Activated naive CD4-positive, alpha-beta T cell treated with anti-CD3 and anti-CD28 coated beads, Interleukin-2, amount 50 U/mL, for 72 hours (primary cell): ENCODE measurements at regions not wholly inside any gene's neighbourhood (a gene's known extent, or its start where the extent isn't known, plus 50 kb on each side); places are given as distances from the start of the nearest gene placed in this dataset.

ENCODE experiments used
- ATAC-seq, 2 donors: fragments of 150-1000 bp; cut with Tn5 transposase; 2 replicates each; pipeline ENCODE4 v1.10.0; 2021; ENCODE audit warnings: mild to moderate bottlenecking in 2 of 2, moderate library complexity in 2 of 2
- DNase-seq, 2 donors: peaks; one replicate each; pipeline ENCODE4 v3.0.0; 2021 to 2022; ENCODE audit warnings: low spot score in 2 of 2
- H3K27ac Mint-ChIP-seq, 2 donors: one replicate each; pipeline ENCODE4 v1.8.0; 2022; ENCODE audit warnings: mild to moderate bottlenecking in 2 of 2, mixed read lengths in 2 of 2
- H3K36me3 Mint-ChIP-seq, 2 donors: one replicate each; pipeline ENCODE4 v1.8.0; 2022; ENCODE audit warnings: mixed read lengths in 2 of 2
- H3K9me3 Mint-ChIP-seq, 2 donors: one replicate each; pipeline ENCODE4 v1.8.0; 2022; ENCODE audit warnings: mixed read lengths in 2 of 2

- ATAC-seq (no peak), DNase-seq (no peak)
- no peak overlapping the region for H3K27ac Mint-ChIP-seq
- H3K9me3 Mint-ChIP-seq, result no peaks in the 10 kb centered on the region
- H3K36me3 Mint-ChIP-seq, result no peaks in the 10 kb centered on the region
These were observed 279.9 kb downstream of the NSG2 start for GRCh38 chr5:174325431-174325830.

GRCh38 chr5:174325961-174326360, 280.5 kb downstream of the NSG2 start:
- H3K27ac Mint-ChIP-seq, result no peak overlapping the region
- no peaks in the 10 kb centered on the region for H3K36me3 Mint-ChIP-seq
- no peaks in the 10 kb centered on the region for H3K9me3 Mint-ChIP-seq
- DNase-seq (no peak), ATAC-seq (no peak)

DNA sequence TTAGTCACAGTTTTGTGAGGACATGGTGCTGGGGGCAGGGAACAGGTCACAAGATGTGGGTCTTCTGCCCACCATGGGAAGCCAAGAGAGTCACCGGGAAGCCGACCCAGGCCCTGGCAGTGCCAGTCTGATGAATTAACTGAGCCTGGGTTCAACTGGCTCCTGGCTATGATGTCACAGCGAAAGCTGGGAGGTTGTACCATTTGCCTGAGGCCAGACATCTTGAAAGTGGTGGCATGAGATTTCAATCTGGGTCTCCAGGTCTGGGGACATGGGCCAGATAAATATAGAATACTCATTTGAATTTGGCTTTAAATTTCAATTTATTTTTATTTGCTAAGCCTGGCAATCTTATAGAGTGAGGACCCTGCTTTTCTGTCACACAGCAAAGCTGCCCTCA, 280.9 kb downstream of the NSG2 start:
- no peak overlapping the region for H3K27ac Mint-ChIP-seq
- H3K9me3 Mint-ChIP-seq, result no peaks in the 10 kb centered on the region
- H3K36me3 Mint-ChIP-seq, result no peaks in the 10 kb centered on the region
- ATAC-seq (no peak), DNase-seq (no peak)

DNA sequence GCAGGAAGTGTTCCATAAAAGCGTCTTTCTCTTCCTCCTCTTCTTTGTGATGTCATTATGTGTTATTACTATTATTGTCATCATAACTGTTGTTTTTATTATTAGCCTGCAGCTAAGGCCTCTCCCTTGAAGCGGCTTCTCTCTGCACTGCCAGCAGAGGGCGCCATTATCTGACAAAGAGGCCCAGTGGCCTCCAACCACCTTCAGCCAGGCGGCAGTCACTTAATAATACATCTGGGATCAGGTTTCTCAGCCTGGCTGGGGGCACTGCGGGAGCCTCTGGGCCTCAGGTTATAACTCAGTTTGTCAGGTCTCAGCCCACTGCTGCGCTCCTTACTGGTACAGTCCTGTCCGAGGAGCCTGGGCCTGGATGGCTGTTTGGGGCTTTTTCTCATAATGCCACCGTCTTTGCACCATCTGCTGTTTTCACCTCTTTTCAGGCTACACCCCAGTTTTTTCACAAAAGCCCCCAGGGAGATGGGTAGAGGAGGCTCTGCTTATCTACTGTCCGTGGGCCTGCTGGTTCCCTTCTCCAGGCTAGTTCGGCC, 281.9 kb downstream of the NSG2 start:
- ATAC-seq, result peak; percentile 41 to 63
- no peaks in the 10 kb centered on the region for H3K9me3 Mint-ChIP-seq
- H3K27ac Mint-ChIP-seq, result no peak overlapping the region
- H3K36me3 Mint-ChIP-seq, result no peaks in the 10 kb centered on the region
- peak in 1 of 2 donors; percentile 69 for DNase-seq

DNA sequence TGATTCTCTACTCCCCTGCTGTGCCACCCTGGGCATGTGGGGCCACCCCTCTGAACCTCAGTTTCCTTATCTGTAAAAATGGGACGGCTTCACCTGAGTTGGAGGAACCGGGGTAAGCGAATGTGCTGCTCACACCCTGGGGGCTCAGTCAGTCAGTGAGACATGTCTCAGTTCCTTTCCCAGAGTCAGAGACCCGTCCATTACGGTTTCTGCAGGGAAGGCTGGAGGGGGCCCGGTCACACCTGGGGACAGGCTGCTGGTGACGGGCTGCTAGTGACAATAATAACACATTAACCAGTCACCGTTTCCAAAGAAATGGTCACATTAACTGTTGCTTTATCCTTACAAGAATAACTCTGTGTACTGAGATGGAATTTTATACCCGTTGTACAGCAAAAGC, 282.4 kb downstream of the NSG2 start:
- no peaks in the 10 kb centered on the region for H3K9me3 Mint-ChIP-seq
- no peak for ATAC-seq
- DNase-seq, result no peak
- H3K36me3 Mint-ChIP-seq, result no peaks in the 10 kb centered on the region
- peak overlapping the region in 1 of 2 donors; percentile 52 for H3K27ac Mint-ChIP-seq

DNA sequence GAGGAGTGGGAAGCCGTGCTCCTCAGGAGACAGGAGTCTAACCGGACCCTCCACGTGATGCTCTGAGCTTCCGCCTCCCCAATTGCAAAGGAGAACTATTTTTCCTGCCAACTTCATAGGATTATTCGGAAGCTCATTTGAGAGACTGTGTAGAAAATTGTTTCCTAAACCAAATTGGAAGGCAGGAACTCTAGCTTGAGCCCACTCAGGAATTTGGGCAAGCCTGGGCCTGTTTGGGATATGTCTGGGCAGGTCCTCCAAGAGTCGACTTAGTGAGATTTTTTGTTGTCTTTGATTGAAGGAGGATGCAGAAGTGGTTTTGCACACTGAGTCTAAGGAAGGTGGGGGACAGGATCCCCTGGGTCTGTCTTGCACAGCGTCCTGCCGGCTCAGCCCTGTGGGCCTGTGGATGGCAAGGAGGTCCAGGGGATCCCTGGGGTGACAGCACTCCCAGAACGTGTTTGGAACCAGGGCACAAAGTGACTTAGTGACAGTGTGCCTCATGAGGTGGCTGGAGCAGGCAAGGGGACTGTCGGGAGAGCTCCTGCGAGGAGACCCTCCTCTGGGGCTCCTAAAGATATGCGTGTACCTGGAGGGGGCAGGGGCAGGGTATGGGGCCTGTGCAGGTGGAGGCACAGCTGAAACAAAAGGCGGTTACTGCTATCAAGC, 283.3 kb downstream of the NSG2 start:
- ATAC-seq, result no peak
- DNase-seq, result no peak
- peak overlapping the region in 1 of 2 donors; percentile 52 for H3K27ac Mint-ChIP-seq
- H3K36me3 Mint-ChIP-seq, result no peaks in the 10 kb centered on the region
- H3K9me3 Mint-ChIP-seq, result no peaks in the 10 kb centered on the region

DNA sequence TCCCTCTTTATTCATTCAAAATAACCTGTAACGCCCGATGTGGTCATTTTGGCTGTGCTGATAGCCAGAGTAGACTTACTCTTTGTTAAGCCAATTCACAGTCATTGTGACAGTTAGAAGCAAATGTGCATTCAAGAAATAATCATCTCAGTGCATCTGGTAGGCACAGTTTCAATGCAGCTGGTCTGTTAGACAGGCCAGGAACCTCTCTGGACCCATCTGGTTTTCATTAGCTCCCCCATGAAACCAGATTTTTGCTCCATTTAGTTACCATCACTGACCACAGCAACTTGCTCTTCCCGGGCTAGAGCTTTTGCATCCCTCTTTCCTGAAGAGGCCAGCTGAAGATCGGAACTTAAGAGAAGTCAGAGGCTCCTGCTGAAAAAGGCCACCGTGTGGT, 284.2 kb downstream of the NSG2 start:
- no peaks in the 10 kb centered on the region for H3K9me3 Mint-ChIP-seq
- H3K27ac Mint-ChIP-seq, result no peak overlapping the region
- no peaks in the 10 kb centered on the region for H3K36me3 Mint-ChIP-seq
- DNase-seq (no peak), ATAC-seq (no peak)

GRCh38 chr5:174335682-174336364, 290.3 kb downstream of the NSG2 start:
- no peak for DNase-seq
- Mint-ChIP-seq H3K36me3 (no peaks in the 10 kb centered on the region), H3K9me3 (no peaks in the 10 kb centered on the region), H3K27ac (no peak overlapping the region)
- no peak for ATAC-seq

GRCh38 chr5:174336479-174336878, 291.0 kb downstream of the NSG2 start:
- no peak for DNase-seq
- Mint-ChIP-seq H3K9me3 (no peaks in the 10 kb centered on the region), H3K27ac (no peak overlapping the region), H3K36me3 (no peaks in the 10 kb centered on the region)
- ATAC-seq, result no peak

DNA sequence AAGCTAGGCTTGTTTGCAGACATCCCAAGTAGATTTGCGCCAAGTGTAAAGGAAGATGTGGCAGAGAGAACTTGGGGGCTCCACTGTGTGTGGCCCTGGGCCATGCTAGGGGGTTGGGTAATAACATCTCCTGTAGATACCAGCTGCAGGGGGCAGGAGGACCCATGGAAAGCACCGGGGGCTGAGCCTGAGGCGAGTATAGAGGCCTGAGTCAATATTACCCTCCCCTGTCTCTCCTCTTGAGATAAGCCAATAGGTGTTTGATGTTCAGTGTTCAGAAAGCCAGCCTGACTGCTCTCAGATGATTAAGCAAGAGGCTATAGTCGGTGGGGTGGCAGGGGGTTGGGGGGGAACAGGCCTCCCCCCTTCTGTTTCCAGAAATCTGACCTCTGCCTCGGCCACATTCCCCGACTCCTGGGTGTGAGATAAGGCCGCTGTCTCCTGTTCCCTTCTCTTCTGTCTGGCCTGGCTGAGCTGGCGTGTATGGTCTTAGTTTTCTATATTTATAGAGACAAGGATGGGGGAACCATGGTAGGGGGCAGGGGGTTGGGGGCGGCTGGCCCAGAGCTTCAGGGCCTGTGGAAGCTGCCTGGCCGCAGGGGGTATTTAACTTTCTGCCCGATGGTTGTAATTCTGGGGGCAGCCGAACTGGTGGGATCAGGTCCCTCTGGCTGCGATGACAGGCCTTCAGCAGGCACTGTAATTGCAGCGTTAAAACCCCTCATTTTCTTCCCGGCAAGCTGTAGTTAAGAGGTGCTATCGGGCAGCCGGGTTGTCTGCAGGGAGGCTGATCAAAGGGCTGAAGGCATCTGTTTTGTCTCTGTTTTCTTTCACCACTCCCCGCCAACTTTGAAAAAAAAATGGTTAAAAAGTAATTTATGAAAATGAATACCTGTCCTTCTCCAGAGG, 292.0 kb downstream of the NSG2 start:
- ATAC-seq (no peak), DNase-seq (no peak)
- H3K36me3 Mint-ChIP-seq, result no peaks in the 10 kb centered on the region
- H3K9me3 Mint-ChIP-seq, result no peaks in the 10 kb centered on the region
- no peak overlapping the region for H3K27ac Mint-ChIP-seq

DNA sequence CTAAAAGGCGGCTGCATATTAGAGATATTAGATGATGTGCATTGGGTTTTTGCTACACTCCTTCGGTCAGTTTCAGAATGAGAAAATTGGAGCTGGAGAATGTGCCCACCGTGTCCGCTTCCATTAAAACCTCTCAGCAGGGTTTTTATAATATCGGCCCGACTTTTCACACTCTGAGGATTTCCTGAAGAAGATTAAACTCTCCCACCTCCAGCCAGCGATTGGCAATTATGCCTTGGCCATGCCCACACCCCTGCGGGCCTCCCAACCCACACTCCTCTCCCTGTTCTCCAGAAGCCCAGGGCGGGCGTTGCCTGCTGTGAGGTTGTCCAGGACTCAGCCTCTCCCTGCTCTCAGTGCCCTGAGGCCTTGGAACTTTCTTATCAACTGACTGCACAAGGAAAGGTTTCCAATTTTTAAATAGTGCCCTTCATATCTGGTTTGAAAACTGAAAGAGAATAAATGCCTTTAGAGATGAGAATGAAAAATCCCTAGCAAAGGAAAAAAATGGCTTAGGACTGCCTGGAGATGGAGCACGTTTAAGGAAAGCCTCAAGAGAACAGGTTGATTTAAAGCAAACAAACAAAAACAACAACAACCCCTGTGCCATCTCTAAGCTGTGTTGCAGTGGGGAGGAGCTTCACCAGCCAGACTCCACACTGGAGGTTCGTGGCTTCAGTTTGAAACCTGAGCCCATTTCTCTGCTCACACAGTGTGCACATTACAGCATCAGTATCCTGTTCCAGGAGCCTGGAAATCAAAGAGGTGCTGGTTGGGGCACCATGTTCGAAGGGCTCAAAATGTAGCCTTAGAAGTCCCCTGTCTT, 292.9 kb downstream of the NSG2 start:
- ATAC-seq (no peak), DNase-seq (no peak)
- Mint-ChIP-seq H3K36me3 (no peaks in the 10 kb centered on the region), H3K27ac (no peak overlapping the region), H3K9me3 (no peaks in the 10 kb centered on the region)

DNA sequence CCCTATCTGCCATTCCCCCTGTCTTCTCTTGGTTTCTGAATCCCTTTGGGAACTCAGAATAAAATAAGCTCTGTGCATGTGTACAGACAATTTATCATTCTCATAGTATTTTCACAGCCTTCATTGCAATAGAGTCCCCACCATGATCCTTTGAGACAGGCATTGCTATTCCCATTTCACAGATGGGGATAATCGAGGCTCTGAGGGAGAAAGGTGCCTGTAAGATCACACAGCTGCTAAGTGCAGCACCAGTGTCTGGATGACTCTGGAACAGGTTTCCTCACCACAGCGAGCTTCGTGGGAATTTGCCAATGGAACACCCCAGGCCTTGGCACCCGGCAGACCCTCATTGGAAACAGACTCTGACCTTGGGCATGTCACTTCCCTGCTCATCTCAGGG, 293.6 kb downstream of the NSG2 start:
- Mint-ChIP-seq H3K27ac (no peak overlapping the region), H3K36me3 (no peaks in the 10 kb centered on the region), H3K9me3 (no peaks in the 10 kb centered on the region)
- no peak for ATAC-seq
- DNase-seq, result no peak

GRCh38 chr5:174340226-174340625, 294.7 kb downstream of the NSG2 start:
- Mint-ChIP-seq H3K27ac (no peak overlapping the region), H3K9me3 (no peaks in the 10 kb centered on the region), H3K36me3 (no peaks in the 10 kb centered on the region)
- DNase-seq (no peak), ATAC-seq (no peak)

DNA sequence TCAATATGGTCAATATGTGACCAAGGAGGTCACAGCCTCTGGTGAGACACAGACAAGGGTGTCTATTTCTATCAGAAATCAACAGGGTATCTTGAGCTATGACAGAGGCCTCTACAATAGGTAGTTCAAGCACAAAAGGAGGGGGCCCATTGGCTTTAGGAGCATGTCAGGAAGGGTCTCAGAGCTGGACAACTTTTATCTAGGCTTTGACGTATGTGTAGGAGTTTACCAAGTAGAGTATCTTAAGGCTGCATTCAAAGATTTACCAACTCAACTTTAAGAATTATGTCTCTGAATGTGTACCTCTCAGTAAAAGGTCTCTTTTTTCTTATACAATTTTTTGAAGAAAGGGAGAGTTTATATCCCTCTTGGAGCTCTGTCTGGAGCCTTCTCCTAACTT, 297.2 kb downstream of the NSG2 start:
- Mint-ChIP-seq H3K9me3 (no peaks in the 10 kb centered on the region), H3K27ac (no peak overlapping the region), H3K36me3 (no peaks in the 10 kb centered on the region)
- ATAC-seq, result no peak
- no peak for DNase-seq

DNA sequence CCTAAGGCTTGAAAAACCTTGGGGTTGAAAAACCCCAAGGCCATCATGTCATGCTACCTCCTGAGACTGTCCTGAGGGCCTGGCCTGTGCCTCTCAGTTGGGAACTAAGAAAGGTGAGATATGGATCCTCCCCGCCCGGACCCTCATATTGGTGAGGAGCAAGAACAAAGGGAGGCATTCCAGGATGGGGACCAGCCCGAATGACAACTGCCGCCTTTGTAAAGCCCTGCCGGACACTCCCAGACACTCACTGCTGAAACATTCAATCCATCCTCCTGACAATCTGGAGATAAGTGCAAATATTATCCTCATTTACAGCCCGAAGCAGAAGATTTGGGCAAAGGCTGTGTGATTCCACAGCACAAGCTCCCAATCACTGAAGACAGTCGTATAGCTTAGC, 298.3 kb downstream of the NSG2 start:
- DNase-seq, result no peak
- no peaks in the 10 kb centered on the region for H3K36me3 Mint-ChIP-seq
- no peak overlapping the region for H3K27ac Mint-ChIP-seq
- ATAC-seq, result no peak
- no peaks in the 10 kb centered on the region for H3K9me3 Mint-ChIP-seq

- DNase-seq, result no peak
- H3K9me3 Mint-ChIP-seq, result no peaks in the 10 kb centered on the region
- no peaks in the 10 kb centered on the region for H3K36me3 Mint-ChIP-seq
- ATAC-seq, result no peak
- no peak overlapping the region for H3K27ac Mint-ChIP-seq
These were observed 298.8 kb downstream of the NSG2 start for GRCh38 chr5:174344335-174344734.
